ENCODE measurements at regions not wholly inside any gene's neighbourhood (a gene's known extent, or its start where the extent isn't known, plus 50 kb on each side); places are given as distances from the start of the nearest gene placed in this dataset.

DNA sequence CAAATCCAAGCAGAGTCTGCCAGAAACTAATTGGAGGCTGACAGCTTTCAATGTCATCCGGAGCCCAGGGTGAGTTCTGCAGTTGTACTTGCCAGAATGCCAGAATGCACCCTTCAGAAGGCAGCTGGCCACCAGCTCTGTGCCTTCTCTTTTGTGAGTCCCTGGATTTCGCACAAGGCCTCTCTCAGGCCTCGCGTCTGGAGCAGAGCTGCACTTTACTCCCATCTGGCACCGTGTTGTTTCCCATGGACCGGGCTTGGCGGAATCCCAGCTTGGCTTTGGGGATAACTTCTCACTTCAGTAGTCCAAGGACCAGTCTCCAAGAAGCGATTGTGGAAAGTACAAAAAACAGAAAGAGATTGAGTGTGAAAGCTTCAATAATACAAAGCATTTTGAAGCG is 451.3 kb upstream of the KIRREL3 start:
- no peaks in the 10 kb centered on the region for H3K4me1 ChIP-seq (replicated peaks)
- H3K27ac ChIP-seq, result no peak overlapping the region
- no peak overlapping the region for H3K4me3 ChIP-seq
- H3K27me3 ChIP-seq (replicated peaks; ENCODE audit: insufficient read depth), result no peaks in the 10 kb centered on the region
- H3K9me3 ChIP-seq, result no peaks in the 10 kb centered on the region
- TF ChIP-seq POLR2A (IDR thresholded peaks at IDR 0.05), result no peak
- TF ChIP-seq, protein P1, sequence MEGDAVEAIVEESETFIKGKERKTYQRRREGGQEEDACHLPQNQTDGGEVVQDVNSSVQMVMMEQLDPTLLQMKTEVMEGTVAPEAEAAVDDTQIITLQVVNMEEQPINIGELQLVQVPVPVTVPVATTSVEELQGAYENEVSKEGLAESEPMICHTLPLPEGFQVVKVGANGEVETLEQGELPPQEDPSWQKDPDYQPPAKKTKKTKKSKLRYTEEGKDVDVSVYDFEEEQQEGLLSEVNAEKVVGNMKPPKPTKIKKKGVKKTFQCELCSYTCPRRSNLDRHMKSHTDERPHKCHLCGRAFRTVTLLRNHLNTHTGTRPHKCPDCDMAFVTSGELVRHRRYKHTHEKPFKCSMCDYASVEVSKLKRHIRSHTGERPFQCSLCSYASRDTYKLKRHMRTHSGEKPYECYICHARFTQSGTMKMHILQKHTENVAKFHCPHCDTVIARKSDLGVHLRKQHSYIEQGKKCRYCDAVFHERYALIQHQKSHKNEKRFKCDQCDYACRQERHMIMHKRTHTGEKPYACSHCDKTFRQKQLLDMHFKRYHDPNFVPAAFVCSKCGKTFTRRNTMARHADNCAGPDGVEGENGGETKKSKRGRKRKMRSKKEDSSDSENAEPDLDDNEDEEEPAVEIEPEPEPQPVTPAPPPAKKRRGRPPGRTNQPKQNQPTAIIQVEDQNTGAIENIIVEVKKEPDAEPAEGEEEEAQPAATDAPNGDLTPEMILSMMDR (IDR thresholded peaks at IDR 0.05), result no peak
- TF ChIP-seq POLR2AphosphoS5 (IDR thresholded peaks at IDR 0.05), result no peak
- WGBS, result 56% methylated on average over 9 of the region's 9 CpGs
- no peak for DNase-seq (ENCODE audit: low spot score)
- no peaks in the 10 kb centered on the region for H3K36me3 ChIP-seq
- intact Hi-C loops (cut with DNase I), result no loop called here

DNA sequence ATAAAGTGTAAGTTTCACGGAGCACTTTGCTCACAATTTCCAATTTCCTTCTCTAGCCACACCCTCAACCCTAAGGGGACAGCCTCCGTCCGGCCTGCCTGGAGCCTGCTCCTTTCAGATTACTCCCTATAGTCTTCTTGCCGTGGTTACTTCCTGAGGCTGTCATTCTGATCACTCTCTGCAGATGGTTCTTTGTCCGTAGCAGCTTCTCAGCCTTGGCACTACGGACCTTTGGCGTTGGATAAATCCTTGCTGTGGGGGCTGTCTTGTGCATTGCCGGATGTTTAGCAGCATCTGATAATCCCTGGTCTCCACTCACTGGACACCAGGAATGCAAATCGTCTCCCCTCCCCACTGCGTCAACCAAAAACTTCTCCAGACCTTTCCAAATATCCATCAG is 447.5 kb upstream of the KIRREL3 start:
- intact Hi-C loops (cut with DNase I), result no loop called here
- no peak overlapping the region for H3K27ac ChIP-seq
- WGBS, result 63% methylated on average over 10 of the region's 10 CpGs

DNA sequence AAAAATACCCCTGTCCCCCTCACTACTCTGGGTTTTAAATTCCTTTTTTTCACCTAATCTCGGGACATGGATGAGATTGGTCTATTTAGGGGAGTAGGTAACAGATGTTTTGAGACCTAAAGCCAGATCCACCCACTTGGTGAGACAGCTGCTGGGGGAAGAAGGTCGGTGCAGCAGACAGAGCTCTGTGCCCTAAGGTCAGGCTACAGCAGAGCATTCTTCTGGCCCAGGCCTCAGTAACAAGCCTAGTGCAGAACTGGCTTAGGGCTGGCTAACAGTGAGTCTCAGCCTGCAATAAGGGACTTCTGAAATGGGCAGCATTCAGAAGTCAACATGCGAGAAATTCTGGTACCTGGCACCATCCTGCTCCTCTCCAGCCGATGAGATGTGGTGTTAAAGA is 444.9 kb upstream of the KIRREL3 start:
- no peaks in the 10 kb centered on the region for H3K9me3 ChIP-seq
- no peak overlapping the region for H3K27ac ChIP-seq
- intact Hi-C loops (cut with DNase I), result no loop called here
- H3K4me1 ChIP-seq (replicated peaks), result no peaks in the 10 kb centered on the region
- no peaks in the 10 kb centered on the region for H3K36me3 ChIP-seq
- H3K4me3 ChIP-seq, result no peak overlapping the region
- 71% methylated on average over 4 of the region's 4 CpGs for WGBS
- H3K27me3 ChIP-seq (replicated peaks; ENCODE audit: insufficient read depth), result peaks cover 3% of the 10 kb centered on the region
- TF ChIP-seq POLR2AphosphoS5 (IDR thresholded peaks at IDR 0.05) (no peak), POLR2A (IDR thresholded peaks at IDR 0.05) (no peak)
- TF ChIP-seq, protein P1 (IDR thresholded peaks at IDR 0.05), result no peak
- no peak for DNase-seq (ENCODE audit: low spot score)

More for the DNA sequence above, 447.5 kb upstream of the KIRREL3 start:
- Histone ChIP-seq H3K4me3 (no peak overlapping the region), H3K27me3 (replicated peaks; ENCODE audit: insufficient read depth) (peaks cover 3% of the 10 kb centered on the region), H3K36me3 (no peaks in the 10 kb centered on the region), H3K9me3 (no peaks in the 10 kb centered on the region), H3K4me1 (replicated peaks) (no peaks in the 10 kb centered on the region)
- DNase-seq (ENCODE audit: low spot score), result no peak
- TF ChIP-seq POLR2AphosphoS5 (IDR thresholded peaks at IDR 0.05) (no peak), POLR2A (IDR thresholded peaks at IDR 0.05) (no peak)
- TF ChIP-seq, protein P1 (IDR thresholded peaks at IDR 0.05), result no peak

DNA sequence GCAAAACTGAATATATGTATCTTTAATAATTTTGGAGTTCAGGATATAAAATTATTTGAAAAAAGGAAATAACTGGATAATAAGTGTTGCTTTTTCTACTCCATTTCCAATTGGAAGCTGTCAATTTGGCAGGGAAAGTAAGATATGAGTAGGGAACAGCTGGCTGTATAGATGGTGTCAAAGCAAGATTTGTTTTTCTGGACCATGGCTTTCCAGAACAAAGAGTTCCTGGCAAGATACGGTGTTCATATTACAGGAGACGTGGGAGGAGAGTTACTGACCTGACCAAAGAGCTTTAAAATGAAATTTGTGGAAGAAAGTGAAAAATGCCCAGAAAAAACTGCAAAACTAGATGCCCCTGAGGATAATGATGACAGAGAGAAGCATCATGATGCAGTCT is 442.7 kb upstream of the KIRREL3 start:
- intact Hi-C loops (cut with DNase I), result no loop called here

DNA sequence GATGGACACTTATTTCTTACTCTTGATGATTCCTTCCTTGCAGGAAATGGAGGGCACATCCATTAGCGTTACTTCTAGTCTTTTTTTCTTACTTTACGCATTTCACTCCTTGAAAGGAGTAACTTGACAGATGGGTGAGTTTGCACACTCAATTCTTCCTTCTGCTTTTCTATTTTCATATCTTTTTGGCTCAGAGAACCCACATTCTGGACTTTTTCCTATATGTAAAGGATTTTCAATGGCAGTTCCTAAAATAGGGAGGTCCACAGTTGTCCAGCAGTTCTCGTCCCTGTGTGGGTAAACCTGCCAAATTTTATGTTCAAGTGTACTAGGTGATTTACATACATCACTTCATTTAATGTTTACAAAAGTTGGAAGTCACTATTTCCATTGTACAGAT is 440.0 kb upstream of the KIRREL3 start:
- Histone ChIP-seq H3K27ac (no peak overlapping the region), H3K9me3 (no peaks in the 10 kb centered on the region), H3K4me1 (replicated peaks) (no peaks in the 10 kb centered on the region), H3K36me3 (no peaks in the 10 kb centered on the region), H3K4me3 (no peak overlapping the region), H3K27me3 (replicated peaks; ENCODE audit: insufficient read depth) (peaks cover 2% of the 10 kb centered on the region)
- no peak for TF ChIP-seq POLR2AphosphoS5 (IDR thresholded peaks at IDR 0.05)
- TF ChIP-seq, protein P1 (IDR thresholded peaks at IDR 0.05), result no peak
- no peak for TF ChIP-seq POLR2A (IDR thresholded peaks at IDR 0.05)
- no peak for DNase-seq (ENCODE audit: low spot score)
- 78% methylated on average over 3 of the region's 3 CpGs for WGBS
- intact Hi-C loops (cut with DNase I), result no loop called here

More for the DNA sequence above, 442.7 kb upstream of the KIRREL3 start:
- Histone ChIP-seq H3K27ac (no peak overlapping the region), H3K4me1 (replicated peaks) (no peaks in the 10 kb centered on the region), H3K9me3 (no peaks in the 10 kb centered on the region), H3K4me3 (no peak overlapping the region), H3K36me3 (no peaks in the 10 kb centered on the region), H3K27me3 (replicated peaks; ENCODE audit: insufficient read depth) (peaks cover 3% of the 10 kb centered on the region)
- WGBS, result 36% methylated on average over 2 of the region's 2 CpGs
- TF ChIP-seq, protein P1 (IDR thresholded peaks at IDR 0.05), result no peak
- no peak for TF ChIP-seq POLR2AphosphoS5 (IDR thresholded peaks at IDR 0.05)
- DNase-seq (ENCODE audit: low spot score), result no peak

All from prostate gland (tissue), 2 donors.